KBM-7 (cell line): ENCODE measurements at regions not wholly inside any gene's neighbourhood (a gene's known extent, or its start where the extent isn't known, plus 50 kb on each side); places are given as distances from the start of the nearest gene placed in this dataset.

Experiments
- DNase-seq: peaks from one replicate; pipeline ENCODE4 v3.0.0-alpha.2; 2015
- in situ Hi-C: fragments of 300-500 bp; cut with MboI; formaldehyde crosslinking; loops from 2 replicates; pipeline ENCODE4 v1.14.3; 2020; ENCODE audit warnings: low sequenced_read_pairs, low pct_unique_long_range_greater_than_20kb, mixed read lengths

GRCh38 chr17:55829995-55830612 lies 79.3 kb downstream of the PCTP start:
- in situ Hi-C loops, result loop anchor here (25.0 kb wide), 1 partner anchor 93 kb away; no protein-coding TSS in a partner anchor
- DNase-seq, result no peak

DNA sequence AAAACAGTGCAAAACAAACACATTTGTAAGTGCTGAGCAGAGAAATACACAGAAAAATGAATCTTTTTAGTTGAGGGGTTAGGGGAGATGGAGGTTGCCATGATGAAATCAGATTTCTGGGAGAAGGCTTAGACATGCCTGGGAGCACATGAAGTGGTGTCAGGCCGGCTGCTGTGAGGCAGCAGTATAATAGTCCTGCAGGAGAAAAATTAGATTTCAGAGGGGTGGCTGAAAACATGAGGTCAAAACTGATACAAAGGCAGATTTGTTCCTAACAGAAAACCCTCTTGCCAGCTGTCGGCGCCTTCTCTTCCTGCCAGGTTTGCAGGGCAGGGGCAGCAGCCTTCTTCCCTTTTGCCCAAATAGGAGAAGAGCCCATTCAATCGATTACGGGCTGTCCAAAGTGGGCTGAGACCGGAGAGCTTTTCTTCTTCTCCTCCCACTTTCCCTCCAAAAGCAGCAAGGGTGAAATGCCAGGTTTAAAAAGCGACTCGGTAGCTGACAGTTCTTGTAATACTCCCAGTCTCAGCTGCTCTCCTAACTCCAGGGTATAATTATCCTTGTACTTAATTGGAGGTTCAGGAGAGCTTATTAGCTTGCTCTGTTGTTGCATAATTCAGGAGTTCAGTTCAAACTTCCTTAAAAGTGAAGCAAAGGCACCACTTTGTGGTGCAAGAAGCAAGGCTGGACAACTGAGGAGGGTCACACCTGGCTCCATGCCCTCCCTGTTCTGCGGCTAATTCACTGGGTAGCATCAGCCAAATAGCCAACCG lies 80.0 kb downstream of the PCTP start:
- in situ Hi-C loops, result loop anchor here (25.0 kb wide), 1 partner anchor 94 kb away; no protein-coding TSS in a partner anchor
- DNase-seq, result no peak

- peak; percentile 63 for DNase-seq
- in situ Hi-C loops, result loop anchor here (25.0 kb wide), 1 partner anchor 96 kb away; no protein-coding TSS in a partner anchor
These were observed 82.5 kb downstream of the PCTP start for GRCh38 chr17:55833306-55833705.

- in situ Hi-C loops, result loop anchor here (25.0 kb wide), 1 partner anchor 105 kb away; no protein-coding TSS in a partner anchor
- no peak for DNase-seq
These were observed 91.7 kb downstream of the PCTP start for GRCh38 chr17:55842405-55843158.

GRCh38 chr17:55843785-55844184 lies 92.9 kb downstream of the PCTP start:
- DNase-seq, result no peak
- in situ Hi-C loops, result loop anchor here (25.0 kb wide), 1 partner anchor 106 kb away; no protein-coding TSS in a partner anchor

DNA sequence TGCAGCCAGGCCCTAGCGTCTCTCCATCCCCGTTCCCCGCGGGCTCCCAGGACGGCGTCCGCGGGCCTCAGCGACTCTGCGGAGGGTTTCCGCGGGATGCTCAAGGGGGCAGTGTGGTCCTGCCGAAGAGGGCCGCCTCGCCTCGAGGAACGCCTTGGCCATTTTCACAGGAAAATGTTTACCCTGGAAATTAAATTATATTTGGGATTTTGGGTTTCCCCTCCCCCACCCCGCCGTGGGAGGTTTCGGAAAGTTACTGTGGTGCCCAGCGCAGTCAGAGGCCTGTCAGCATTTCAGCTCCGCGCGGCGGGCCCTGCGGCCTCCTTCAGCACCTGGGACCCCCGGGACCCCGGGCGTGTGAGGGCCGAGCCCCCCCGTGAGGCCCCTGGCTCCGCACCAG lies 94.5 kb downstream of the PCTP start:
- peak; percentile 26 for DNase-seq
- in situ Hi-C loops, result loop anchor here (25.0 kb wide), 1 partner anchor 108 kb away; no protein-coding TSS in a partner anchor

DNA sequence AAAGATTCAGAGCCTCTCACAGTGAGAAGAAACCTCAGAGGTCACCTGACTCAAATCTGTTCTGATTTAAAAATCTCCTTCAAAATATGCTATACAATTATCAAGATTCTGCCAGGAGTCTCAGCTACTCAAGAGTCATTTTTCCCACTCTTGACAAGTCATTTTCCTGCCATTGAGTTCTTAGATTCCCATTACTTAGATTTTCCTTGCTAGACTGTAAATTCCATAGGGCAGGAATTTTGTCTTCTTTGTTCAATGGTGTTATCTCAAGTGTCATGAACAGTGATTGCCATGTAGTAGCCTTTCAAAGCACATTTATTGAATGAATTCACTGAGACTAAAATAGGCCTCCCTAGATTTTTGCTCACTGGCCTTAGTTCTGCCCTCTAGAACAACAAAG lies 95.9 kb downstream of the PCTP start:
- DNase-seq, result no peak
- in situ Hi-C loops, result loop anchor here (25.0 kb wide), 1 partner anchor 109 kb away; no protein-coding TSS in a partner anchor

DNA sequence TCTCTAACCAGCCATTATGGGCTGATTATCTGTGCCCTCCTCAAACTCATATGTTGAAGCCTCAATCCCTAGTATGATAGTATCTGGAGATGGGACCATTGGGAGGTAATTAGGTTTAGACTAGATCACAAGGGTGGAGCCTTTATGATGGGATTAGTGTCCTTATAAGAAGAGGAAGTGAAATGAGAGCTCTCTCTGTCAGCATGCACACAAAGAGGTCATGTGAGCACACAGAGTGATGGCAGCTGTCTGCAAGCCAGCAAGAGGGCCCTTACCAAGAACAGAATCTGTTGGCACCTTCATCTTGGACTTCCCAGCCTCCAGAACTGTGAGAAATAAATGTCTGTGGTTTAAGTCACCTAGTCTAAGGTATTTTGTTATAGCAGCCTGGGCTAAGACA lies 101.9 kb downstream of the PCTP start:
- peak; percentile 37 for DNase-seq
- in situ Hi-C loops, result no loop called here

- DNase-seq, result no peak
- in situ Hi-C loops, result no loop called here
These were observed 108.5 kb downstream of the PCTP start for GRCh38 chr17:55859301-55859795.

DNA sequence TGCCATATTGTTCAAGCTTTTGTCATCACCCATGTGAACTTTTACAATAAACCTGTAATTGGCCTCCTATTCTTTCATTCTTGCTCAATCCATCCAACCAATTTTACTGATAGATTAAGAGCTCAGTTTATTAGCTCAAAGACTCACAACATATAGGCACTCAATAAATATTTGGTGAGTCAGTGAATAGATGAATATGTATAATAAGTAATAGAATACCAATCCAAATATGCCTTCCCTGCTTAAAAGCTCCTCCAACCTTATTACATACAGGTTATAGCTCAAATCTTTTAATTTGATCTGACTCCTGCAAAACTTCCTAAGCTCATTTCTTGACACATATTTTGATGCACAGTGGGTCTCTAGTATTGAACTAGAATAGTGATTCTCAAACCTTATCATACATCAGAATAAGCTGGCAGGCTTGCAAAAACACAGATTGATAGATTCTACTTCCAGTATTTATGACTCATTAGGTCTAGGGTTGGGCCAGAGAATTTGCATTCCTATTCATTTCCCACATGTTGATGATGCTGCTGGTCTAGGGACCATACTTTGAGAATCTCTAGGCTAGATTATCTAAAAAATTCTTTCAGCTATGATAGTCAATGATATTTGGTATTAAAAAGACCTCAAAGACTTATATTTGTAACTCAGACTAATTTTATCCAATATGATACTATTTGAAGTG lies 114.4 kb downstream of the PCTP start:
- in situ Hi-C loops, result no loop called here
- DNase-seq, result no peak

DNA sequence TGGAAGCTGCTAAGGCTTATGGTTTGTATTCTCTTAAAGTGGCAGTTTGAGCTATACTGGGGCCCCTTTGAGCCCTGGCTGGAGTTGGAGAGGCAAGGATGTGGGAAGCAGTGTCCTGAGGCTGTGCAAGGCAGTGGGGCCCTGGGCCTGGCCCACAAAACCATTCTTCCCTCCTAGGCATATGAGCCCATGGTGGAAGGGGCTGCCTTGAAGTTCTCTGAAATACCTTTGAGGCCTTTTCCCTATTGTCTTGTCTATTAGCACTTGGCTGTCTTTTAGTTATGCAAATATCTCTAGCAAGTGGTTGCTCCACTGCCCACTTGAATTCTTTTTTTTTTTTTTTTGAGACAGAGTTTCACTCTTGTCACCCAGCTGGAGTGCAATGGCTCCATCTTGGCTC lies 119.2 kb downstream of the PCTP start:
- in situ Hi-C loops, result no loop called here

DNA sequence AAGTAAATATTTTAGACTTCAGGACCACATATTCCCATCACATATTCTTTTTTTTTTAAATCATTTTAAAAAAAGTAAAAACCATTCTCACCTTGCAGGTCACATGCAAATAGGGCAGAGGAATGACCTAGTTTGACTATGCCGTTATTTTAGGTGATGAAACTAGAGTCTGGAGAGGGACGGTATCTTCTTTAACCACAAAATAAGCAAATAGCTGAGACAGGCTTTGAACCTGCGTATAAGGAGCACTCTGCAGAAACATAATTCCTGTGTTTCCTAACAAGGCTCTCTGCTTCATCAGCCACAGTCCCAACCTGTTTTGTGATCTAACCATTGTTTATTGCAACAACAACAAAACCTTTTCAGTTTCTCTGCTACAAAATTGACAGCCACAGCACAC lies 121.5 kb downstream of the PCTP start:
- DNase-seq, result no peak
- in situ Hi-C loops, result no loop called here

More for the DNA sequence above, 119.2 kb downstream of the PCTP start:
- DNase-seq, result no peak

DNA sequence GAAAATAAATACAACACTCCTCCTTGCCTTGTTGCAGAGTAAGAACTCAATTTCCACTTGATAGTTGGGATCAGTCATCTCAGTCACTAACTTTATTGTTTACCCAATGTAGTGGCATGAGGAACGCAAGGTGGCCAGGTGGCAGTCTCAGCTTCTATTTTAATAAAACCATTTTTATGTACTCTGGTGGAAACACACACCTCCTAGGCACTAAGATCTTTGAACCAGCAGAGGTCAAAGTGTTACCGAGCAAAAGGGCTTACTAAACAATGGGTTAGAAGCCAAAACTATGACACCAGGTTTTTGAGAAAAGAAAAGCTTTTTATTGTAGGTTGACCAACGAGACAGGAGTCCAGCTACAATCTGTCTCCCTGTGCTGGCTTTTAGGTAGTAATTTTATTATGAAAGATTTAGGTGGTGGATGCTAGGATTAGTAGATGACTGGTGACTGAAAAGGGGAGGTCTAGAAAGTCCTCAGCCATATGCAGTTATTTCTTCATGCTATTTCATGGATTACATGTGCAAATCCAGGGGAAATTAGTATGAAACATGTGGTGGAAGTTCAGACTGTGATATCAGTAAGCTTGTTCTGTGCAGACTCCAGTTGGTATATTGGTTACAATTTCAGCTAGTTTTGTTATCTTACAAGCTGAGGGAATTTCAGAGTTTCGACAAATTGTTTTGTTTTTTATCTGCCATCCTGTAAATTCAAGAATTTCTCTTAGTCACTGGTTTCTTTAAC lies 122.3 kb downstream of the PCTP start:
- in situ Hi-C loops, result no loop called here

GRCh38 chr17:55883149-55883548 lies 132.3 kb downstream of the PCTP start:
- in situ Hi-C loops, result no loop called here
- DNase-seq, result no peak

More for the DNA sequence above, 122.3 kb downstream of the PCTP start:
- DNase-seq, result no peak

- in situ Hi-C loops, result no loop called here
- no peak for DNase-seq
These were observed 136.7 kb downstream of the PCTP start for GRCh38 chr17:55887531-55887930.

GRCh38 chr17:55889271-55889670 lies 138.4 kb downstream of the PCTP start:
- in situ Hi-C loops, result no loop called here
- no peak for DNase-seq

DNA sequence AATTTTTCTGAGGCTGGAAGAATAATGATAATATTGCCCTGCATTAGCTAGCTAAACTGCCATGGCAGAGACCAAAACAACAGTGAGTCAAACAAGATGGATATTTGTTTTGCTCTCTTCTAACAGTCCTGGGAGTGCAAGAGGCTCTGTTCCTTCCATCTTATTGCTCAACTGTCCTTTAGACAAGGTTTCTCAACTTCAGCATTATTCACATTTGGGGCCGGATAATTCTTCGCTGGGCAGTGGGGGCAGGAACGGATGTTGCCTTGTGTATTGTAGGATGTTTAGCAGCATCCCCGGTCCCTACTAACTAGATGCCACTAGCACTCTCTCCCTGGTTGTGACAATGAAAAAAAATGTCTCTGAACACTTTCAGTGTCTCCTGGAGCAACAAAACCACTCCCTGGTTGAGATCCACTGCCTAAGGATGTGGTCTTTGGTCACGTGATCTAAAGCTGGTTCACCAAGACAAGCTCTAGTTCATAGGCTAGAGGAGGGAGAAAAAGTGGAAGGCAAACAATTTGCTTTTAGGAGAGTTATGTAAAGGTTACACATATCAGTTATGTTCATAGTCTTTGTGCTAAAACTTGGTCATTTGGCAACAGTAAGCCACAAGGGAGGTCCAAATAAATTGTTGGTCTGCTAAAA lies 144.4 kb downstream of the PCTP start:
- no peak for DNase-seq
- in situ Hi-C loops, result no loop called here

GRCh38 chr17:55897301-55897700 lies 146.4 kb downstream of the PCTP start:
- no peak for DNase-seq
- in situ Hi-C loops, result no loop called here
